HL-60 (cell line): ENCODE measurements at regions not wholly inside any gene's neighbourhood (a gene's known extent, or its start where the extent isn't known, plus 50 kb on each side); places are given as distances from the start of the nearest gene placed in this dataset.

Experiments used
- POLR2AphosphoS5 ChIP-seq: IDR thresholded peaks from 2 replicates; pipeline ENCODE4 v1.6.1; 2012; ENCODE audit warnings: low read depth
- TF ChIP-seq, protein P1 (sequence below): IDR thresholded peaks from one replicate; pipeline ENCODE4 v1.5.1; 2011; ENCODE audit warnings: low read length, control low read depth, inconsistent platforms; ENCODE audit not compliant: insufficient read depth
- TF ChIP-seq, protein P2 (sequence below): IDR thresholded peaks from 2 replicates; pipeline ENCODE4 v1.6.1; 2012; ENCODE audit warnings: low read depth; ENCODE audit not compliant: insufficient replicate concordance

DNA sequence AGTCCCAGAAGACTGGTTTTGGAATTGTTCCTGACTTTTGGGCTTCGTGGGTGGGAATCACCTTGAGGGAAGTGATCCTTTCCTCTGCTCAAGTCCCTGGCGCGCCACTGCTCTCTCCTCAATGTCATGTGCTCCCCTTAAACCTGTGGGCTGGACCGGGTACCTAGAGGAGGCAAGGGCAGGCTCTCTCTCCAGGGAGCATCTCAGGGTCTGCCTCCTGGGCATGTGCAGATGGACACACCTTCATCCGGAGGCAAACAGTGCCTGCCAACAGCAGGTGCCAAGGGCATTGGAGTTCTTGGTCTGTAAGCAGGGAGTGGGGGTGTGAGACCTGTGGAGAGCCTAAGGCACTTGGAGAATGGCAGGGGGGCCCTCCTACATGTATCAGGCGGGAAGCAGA lies 142.6 kb downstream of the INHBB start:
- TF ChIP-seq, protein P1, sequence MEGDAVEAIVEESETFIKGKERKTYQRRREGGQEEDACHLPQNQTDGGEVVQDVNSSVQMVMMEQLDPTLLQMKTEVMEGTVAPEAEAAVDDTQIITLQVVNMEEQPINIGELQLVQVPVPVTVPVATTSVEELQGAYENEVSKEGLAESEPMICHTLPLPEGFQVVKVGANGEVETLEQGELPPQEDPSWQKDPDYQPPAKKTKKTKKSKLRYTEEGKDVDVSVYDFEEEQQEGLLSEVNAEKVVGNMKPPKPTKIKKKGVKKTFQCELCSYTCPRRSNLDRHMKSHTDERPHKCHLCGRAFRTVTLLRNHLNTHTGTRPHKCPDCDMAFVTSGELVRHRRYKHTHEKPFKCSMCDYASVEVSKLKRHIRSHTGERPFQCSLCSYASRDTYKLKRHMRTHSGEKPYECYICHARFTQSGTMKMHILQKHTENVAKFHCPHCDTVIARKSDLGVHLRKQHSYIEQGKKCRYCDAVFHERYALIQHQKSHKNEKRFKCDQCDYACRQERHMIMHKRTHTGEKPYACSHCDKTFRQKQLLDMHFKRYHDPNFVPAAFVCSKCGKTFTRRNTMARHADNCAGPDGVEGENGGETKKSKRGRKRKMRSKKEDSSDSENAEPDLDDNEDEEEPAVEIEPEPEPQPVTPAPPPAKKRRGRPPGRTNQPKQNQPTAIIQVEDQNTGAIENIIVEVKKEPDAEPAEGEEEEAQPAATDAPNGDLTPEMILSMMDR, result no peak
- TF ChIP-seq, protein P2, sequence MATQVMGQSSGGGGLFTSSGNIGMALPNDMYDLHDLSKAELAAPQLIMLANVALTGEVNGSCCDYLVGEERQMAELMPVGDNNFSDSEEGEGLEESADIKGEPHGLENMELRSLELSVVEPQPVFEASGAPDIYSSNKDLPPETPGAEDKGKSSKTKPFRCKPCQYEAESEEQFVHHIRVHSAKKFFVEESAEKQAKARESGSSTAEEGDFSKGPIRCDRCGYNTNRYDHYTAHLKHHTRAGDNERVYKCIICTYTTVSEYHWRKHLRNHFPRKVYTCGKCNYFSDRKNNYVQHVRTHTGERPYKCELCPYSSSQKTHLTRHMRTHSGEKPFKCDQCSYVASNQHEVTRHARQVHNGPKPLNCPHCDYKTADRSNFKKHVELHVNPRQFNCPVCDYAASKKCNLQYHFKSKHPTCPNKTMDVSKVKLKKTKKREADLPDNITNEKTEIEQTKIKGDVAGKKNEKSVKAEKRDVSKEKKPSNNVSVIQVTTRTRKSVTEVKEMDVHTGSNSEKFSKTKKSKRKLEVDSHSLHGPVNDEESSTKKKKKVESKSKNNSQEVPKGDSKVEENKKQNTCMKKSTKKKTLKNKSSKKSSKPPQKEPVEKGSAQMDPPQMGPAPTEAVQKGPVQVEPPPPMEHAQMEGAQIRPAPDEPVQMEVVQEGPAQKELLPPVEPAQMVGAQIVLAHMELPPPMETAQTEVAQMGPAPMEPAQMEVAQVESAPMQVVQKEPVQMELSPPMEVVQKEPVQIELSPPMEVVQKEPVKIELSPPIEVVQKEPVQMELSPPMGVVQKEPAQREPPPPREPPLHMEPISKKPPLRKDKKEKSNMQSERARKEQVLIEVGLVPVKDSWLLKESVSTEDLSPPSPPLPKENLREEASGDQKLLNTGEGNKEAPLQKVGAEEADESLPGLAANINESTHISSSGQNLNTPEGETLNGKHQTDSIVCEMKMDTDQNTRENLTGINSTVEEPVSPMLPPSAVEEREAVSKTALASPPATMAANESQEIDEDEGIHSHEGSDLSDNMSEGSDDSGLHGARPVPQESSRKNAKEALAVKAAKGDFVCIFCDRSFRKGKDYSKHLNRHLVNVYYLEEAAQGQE, result no peak
- TF ChIP-seq POLR2AphosphoS5, result no peak
